ENCODE measurements at regions not wholly inside any gene's neighbourhood (a gene's known extent, or its start where the extent isn't known, plus 50 kb on each side); places are given as distances from the start of the nearest gene placed in this dataset.

DNA sequence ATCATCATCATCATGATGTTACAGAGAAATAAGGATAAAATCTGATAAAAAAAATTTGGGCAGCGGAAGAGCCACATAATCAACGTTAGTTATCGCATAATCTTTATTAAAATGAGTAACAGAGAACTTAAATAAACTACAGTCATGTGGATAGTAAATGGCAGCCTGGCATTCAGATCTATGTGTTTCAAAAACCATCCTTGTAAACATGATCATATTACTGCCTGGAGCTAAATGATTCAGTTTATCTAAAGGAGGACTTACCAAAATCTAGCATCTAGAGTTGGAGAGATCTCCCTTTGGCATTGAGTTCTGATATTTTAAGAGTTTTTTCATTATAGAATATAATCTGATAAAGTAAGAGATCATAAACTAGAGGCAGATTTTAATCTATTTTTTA, 200.1 kb upstream of the MGAT4C start:
- Mint-ChIP-seq H3K4me1 (ENCODE audit: unreplicated experiment) (no peaks in the 10 kb centered on the region), H3K27me3 (ENCODE audit: unreplicated experiment) (no peaks in the 10 kb centered on the region), H3K27ac (ENCODE audit: unreplicated experiment) (no peak overlapping the region), H3K4me3 (ENCODE audit: unreplicated experiment) (no peak overlapping the region), H3K9me3 (ENCODE audit: unreplicated experiment) (no peaks in the 10 kb centered on the region), H3K36me3 (ENCODE audit: low read depth, unreplicated experiment) (no peaks in the 10 kb centered on the region)
- TF ChIP-seq, protein P1, sequence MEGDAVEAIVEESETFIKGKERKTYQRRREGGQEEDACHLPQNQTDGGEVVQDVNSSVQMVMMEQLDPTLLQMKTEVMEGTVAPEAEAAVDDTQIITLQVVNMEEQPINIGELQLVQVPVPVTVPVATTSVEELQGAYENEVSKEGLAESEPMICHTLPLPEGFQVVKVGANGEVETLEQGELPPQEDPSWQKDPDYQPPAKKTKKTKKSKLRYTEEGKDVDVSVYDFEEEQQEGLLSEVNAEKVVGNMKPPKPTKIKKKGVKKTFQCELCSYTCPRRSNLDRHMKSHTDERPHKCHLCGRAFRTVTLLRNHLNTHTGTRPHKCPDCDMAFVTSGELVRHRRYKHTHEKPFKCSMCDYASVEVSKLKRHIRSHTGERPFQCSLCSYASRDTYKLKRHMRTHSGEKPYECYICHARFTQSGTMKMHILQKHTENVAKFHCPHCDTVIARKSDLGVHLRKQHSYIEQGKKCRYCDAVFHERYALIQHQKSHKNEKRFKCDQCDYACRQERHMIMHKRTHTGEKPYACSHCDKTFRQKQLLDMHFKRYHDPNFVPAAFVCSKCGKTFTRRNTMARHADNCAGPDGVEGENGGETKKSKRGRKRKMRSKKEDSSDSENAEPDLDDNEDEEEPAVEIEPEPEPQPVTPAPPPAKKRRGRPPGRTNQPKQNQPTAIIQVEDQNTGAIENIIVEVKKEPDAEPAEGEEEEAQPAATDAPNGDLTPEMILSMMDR (IDR thresholded peaks at IDR 0.05; ENCODE audit: unreplicated experiment) = no peak
- no peak for DNase-seq (ENCODE audit: low spot score)

DNA sequence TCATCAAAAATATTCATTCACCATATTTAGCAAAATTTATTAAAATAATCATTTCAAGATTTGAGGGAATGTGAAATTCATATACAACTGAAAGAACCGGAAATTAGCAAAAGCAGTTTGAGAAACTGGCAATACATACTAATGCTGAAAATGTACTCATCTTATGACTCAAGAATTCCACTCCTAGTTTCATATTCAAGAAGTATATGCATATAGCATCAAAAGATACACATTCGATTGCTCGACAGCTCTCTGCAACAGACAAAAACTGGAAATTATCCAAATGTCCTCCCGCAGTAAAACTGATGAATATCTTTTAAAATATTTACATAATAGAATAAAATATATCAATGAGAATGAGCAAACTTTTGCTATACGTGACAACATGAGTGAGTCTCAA, 189.2 kb upstream of the MGAT4C start:
- TF ChIP-seq, protein P1 (IDR thresholded peaks at IDR 0.05; ENCODE audit: unreplicated experiment) = no peak
- Mint-ChIP-seq H3K36me3 (ENCODE audit: low read depth, unreplicated experiment) (no peaks in the 10 kb centered on the region), H3K27me3 (ENCODE audit: unreplicated experiment) (no peaks in the 10 kb centered on the region), H3K27ac (ENCODE audit: unreplicated experiment) (no peak overlapping the region), H3K9me3 (ENCODE audit: unreplicated experiment) (no peaks in the 10 kb centered on the region), H3K4me3 (ENCODE audit: unreplicated experiment) (no peak overlapping the region), H3K4me1 (ENCODE audit: unreplicated experiment) (no peaks in the 10 kb centered on the region)
- no peak for DNase-seq (ENCODE audit: low spot score)

DNA sequence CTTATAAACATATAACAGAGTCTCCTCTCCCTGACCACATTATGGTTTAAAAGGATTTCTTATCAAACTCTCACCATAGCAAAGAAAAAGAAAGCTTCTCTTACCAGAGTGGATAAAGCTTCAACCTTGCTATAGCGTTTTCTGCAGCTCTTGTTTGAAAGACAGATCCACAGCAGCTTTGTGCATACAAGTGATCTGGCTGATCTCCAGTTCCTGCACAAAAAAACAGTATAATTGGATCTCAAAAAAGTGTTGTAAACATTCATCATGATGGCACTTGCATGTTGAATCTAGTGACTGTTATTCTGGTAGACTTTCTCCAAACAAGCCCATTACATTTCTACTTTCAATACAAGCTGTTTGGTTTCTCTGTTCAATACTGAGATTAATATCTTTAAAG, 178.9 kb upstream of the MGAT4C start:
- no peaks in the 10 kb centered on the region for H3K36me3 Mint-ChIP-seq (ENCODE audit: low read depth, unreplicated experiment)
- H3K4me3 Mint-ChIP-seq (ENCODE audit: unreplicated experiment) = no peak overlapping the region
- DNase-seq (ENCODE audit: low spot score) = no peak
- peaks cover 9% of the 10 kb centered on the region for H3K4me1 Mint-ChIP-seq (ENCODE audit: unreplicated experiment)
- no peaks in the 10 kb centered on the region for H3K9me3 Mint-ChIP-seq (ENCODE audit: unreplicated experiment)
- TF ChIP-seq, protein P1 (IDR thresholded peaks at IDR 0.05; ENCODE audit: unreplicated experiment) = no peak
- H3K27ac Mint-ChIP-seq (ENCODE audit: unreplicated experiment) = no peak overlapping the region
- no peaks in the 10 kb centered on the region for H3K27me3 Mint-ChIP-seq (ENCODE audit: unreplicated experiment)

GRCh38 chr12:86429824-86430223, 173.6 kb upstream of the MGAT4C start:
- no peaks in the 10 kb centered on the region for H3K9me3 Mint-ChIP-seq (ENCODE audit: unreplicated experiment)
- no peaks in the 10 kb centered on the region for H3K36me3 Mint-ChIP-seq (ENCODE audit: low read depth, unreplicated experiment)
- no peak for DNase-seq (ENCODE audit: low spot score)
- H3K4me3 Mint-ChIP-seq (ENCODE audit: unreplicated experiment) = no peak overlapping the region
- peaks cover 9% of the 10 kb centered on the region for H3K4me1 Mint-ChIP-seq (ENCODE audit: unreplicated experiment)
- TF ChIP-seq, protein P1 (IDR thresholded peaks at IDR 0.05; ENCODE audit: unreplicated experiment) = no peak
- no peak overlapping the region for H3K27ac Mint-ChIP-seq (ENCODE audit: unreplicated experiment)
- H3K27me3 Mint-ChIP-seq (ENCODE audit: unreplicated experiment) = no peaks in the 10 kb centered on the region

GRCh38 chr12:86421333-86421732, 165.1 kb upstream of the MGAT4C start:
- H3K27ac Mint-ChIP-seq (ENCODE audit: unreplicated experiment) = no peak overlapping the region
- no peaks in the 10 kb centered on the region for H3K9me3 Mint-ChIP-seq (ENCODE audit: unreplicated experiment)
- DNase-seq (ENCODE audit: low spot score) = no peak
- H3K27me3 Mint-ChIP-seq (ENCODE audit: unreplicated experiment) = no peaks in the 10 kb centered on the region
- H3K4me1 Mint-ChIP-seq (ENCODE audit: unreplicated experiment) = no peaks in the 10 kb centered on the region
- no peak overlapping the region for H3K4me3 Mint-ChIP-seq (ENCODE audit: unreplicated experiment)
- TF ChIP-seq, protein P1 (IDR thresholded peaks at IDR 0.05; ENCODE audit: unreplicated experiment) = no peak
- no peaks in the 10 kb centered on the region for H3K36me3 Mint-ChIP-seq (ENCODE audit: low read depth, unreplicated experiment)
